Stimulated activated effector memory CD8-positive, alpha-beta T cell treated with anti-CD3 and anti-CD28 coated beads, Interleukin-12 subunit alpha, Interleukin-12 subunit beta, amount 100 ng/mL, for 72 hours (primary cell): ENCODE measurements at regions not wholly inside any gene's neighbourhood (a gene's known extent, or its start where the extent isn't known, plus 50 kb on each side); places are given as distances from the start of the nearest gene placed in this dataset.

Experiments used
- ATAC-seq: fragments of 150-1000 bp; cut with Tn5 transposase; 2 replicates; pipeline ENCODE4 v1.10.0; 2021
- DNase-seq, 2 donors: peaks; one replicate each; pipeline ENCODE4 v3.0.0; 2021 to 2022; ENCODE audit warnings: low spot score in 2 of 2
- H3K27ac Mint-ChIP-seq: one replicate; pipeline ENCODE4 v1.8.0; 2022; ENCODE audit warnings: mild to moderate bottlenecking, mixed read lengths
- H3K36me3 Mint-ChIP-seq: one replicate; pipeline ENCODE4 v1.8.0; 2022; ENCODE audit warnings: mild to moderate bottlenecking, mixed read lengths
- H3K4me1 Mint-ChIP-seq: one replicate; pipeline ENCODE4 v1.8.0; 2022; ENCODE audit warnings: mixed read lengths
- H3K4me3 Mint-ChIP-seq: one replicate; pipeline ENCODE4 v1.8.0; 2022; ENCODE audit warnings: mild to moderate bottlenecking, mixed read lengths
- H3K9me3 Mint-ChIP-seq: one replicate; pipeline ENCODE4 v1.8.0; 2022; ENCODE audit warnings: mixed read lengths

- H3K9me3 Mint-ChIP-seq = peaks cover 19% of the 10 kb centered on the region
- no peaks in the 10 kb centered on the region for H3K36me3 Mint-ChIP-seq
- H3K4me1 Mint-ChIP-seq = no peaks in the 10 kb centered on the region
- ATAC-seq (no peak), DNase-seq (no peak)
- H3K4me3 Mint-ChIP-seq = no peak overlapping the region
- H3K27ac Mint-ChIP-seq = no peak overlapping the region
These were observed 767.4 kb downstream of the IRX1 start for GRCh38 chr5:4363045-4363444.

- Mint-ChIP-seq H3K4me3 (no peak overlapping the region), H3K36me3 (no peaks in the 10 kb centered on the region)
These were observed 771.0 kb downstream of the IRX1 start for GRCh38 chr5:4366628-4367027.

GRCh38 chr5:4370218-4370617, 769.9 kb upstream of the ADAMTS16 start:
- Mint-ChIP-seq H3K4me3 (no peak overlapping the region), H3K4me1 (no peaks in the 10 kb centered on the region), H3K9me3 (peaks cover 12% of the 10 kb centered on the region), H3K27ac (no peak overlapping the region), H3K36me3 (no peaks in the 10 kb centered on the region)
- DNase-seq (no peak), ATAC-seq (no peak)

More at GRCh38 chr5:4366628-4367027, 771.0 kb downstream of the IRX1 start:
- no peak overlapping the region for H3K27ac Mint-ChIP-seq
- peaks cover 8% of the 10 kb centered on the region for H3K9me3 Mint-ChIP-seq
- no peaks in the 10 kb centered on the region for H3K4me1 Mint-ChIP-seq
- no peak for DNase-seq
- no peak for ATAC-seq

- Mint-ChIP-seq H3K4me3 (no peak overlapping the region), H3K36me3 (no peaks in the 10 kb centered on the region), H3K27ac (no peak overlapping the region), H3K4me1 (no peaks in the 10 kb centered on the region), H3K9me3 (peaks cover 15% of the 10 kb centered on the region)
- no peak for DNase-seq
- ATAC-seq = no peak
These were observed 767.6 kb upstream of the ADAMTS16 start for GRCh38 chr5:4372481-4372880.

- DNase-seq (no peak), ATAC-seq (no peak)
- Mint-ChIP-seq H3K36me3 (no peaks in the 10 kb centered on the region), H3K4me1 (no peaks in the 10 kb centered on the region), H3K4me3 (no peak overlapping the region), H3K9me3 (peaks cover 18% of the 10 kb centered on the region), H3K27ac (no peak overlapping the region)
These were observed 766.9 kb upstream of the ADAMTS16 start for GRCh38 chr5:4373051-4373820.

- Mint-ChIP-seq H3K9me3 (peaks cover 18% of the 10 kb centered on the region), H3K27ac (no peak overlapping the region), H3K36me3 (no peaks in the 10 kb centered on the region), H3K4me1 (no peaks in the 10 kb centered on the region), H3K4me3 (no peak overlapping the region)
- no peak for DNase-seq
- no peak for ATAC-seq
These were observed 765.3 kb upstream of the ADAMTS16 start for GRCh38 chr5:4374866-4375265.

- H3K9me3 Mint-ChIP-seq = peaks cover 18% of the 10 kb centered on the region
- H3K36me3 Mint-ChIP-seq = no peaks in the 10 kb centered on the region
- no peak overlapping the region for H3K4me3 Mint-ChIP-seq
- ATAC-seq (no peak), DNase-seq (no peak)
- no peak overlapping the region for H3K27ac Mint-ChIP-seq
- no peaks in the 10 kb centered on the region for H3K4me1 Mint-ChIP-seq
These were observed 764.5 kb upstream of the ADAMTS16 start for GRCh38 chr5:4375640-4376039.

GRCh38 chr5:4383102-4383501, 757.0 kb upstream of the ADAMTS16 start:
- no peaks in the 10 kb centered on the region for H3K4me1 Mint-ChIP-seq
- H3K4me3 Mint-ChIP-seq = no peak overlapping the region
- ATAC-seq (no peak), DNase-seq (no peak)
- no peaks in the 10 kb centered on the region for H3K36me3 Mint-ChIP-seq
- H3K9me3 Mint-ChIP-seq = peaks cover 9% of the 10 kb centered on the region
- no peak overlapping the region for H3K27ac Mint-ChIP-seq

- H3K9me3 Mint-ChIP-seq = peaks cover 9% of the 10 kb centered on the region
- DNase-seq = no peak
- H3K27ac Mint-ChIP-seq = no peak overlapping the region
- no peak for ATAC-seq
- H3K36me3 Mint-ChIP-seq = no peaks in the 10 kb centered on the region
- no peaks in the 10 kb centered on the region for H3K4me1 Mint-ChIP-seq
- no peak overlapping the region for H3K4me3 Mint-ChIP-seq
These were observed 756.5 kb upstream of the ADAMTS16 start for GRCh38 chr5:4383518-4384198.

GRCh38 chr5:4384649-4385048, 755.5 kb upstream of the ADAMTS16 start:
- ATAC-seq (no peak), DNase-seq (no peak)
- Mint-ChIP-seq H3K27ac (no peak overlapping the region), H3K4me3 (no peak overlapping the region), H3K36me3 (no peaks in the 10 kb centered on the region), H3K9me3 (peaks cover 9% of the 10 kb centered on the region), H3K4me1 (no peaks in the 10 kb centered on the region)

- no peaks in the 10 kb centered on the region for H3K4me1 Mint-ChIP-seq
- H3K27ac Mint-ChIP-seq = no peak overlapping the region
- ATAC-seq = no peak
- H3K36me3 Mint-ChIP-seq = no peaks in the 10 kb centered on the region
- DNase-seq = no peak
- peaks cover 12% of the 10 kb centered on the region for H3K9me3 Mint-ChIP-seq
- no peak overlapping the region for H3K4me3 Mint-ChIP-seq
These were observed 754.0 kb upstream of the ADAMTS16 start for GRCh38 chr5:4386152-4386551.

- no peak overlapping the region for H3K27ac Mint-ChIP-seq
These were observed 752.8 kb upstream of the ADAMTS16 start for GRCh38 chr5:4387290-4387689.

GRCh38 chr5:4395752-4396151, 744.4 kb upstream of the ADAMTS16 start:
- Mint-ChIP-seq H3K36me3 (no peaks in the 10 kb centered on the region), H3K27ac (no peak overlapping the region), H3K9me3 (peaks cover 20% of the 10 kb centered on the region), H3K4me3 (no peak overlapping the region), H3K4me1 (no peaks in the 10 kb centered on the region)
- no peak for DNase-seq
- ATAC-seq = no peak

More at GRCh38 chr5:4387290-4387689, 752.8 kb upstream of the ADAMTS16 start:
- DNase-seq (no peak), ATAC-seq (no peak)
- H3K9me3 Mint-ChIP-seq = peaks cover 12% of the 10 kb centered on the region
- H3K36me3 Mint-ChIP-seq = no peaks in the 10 kb centered on the region
- no peak overlapping the region for H3K4me3 Mint-ChIP-seq
- no peaks in the 10 kb centered on the region for H3K4me1 Mint-ChIP-seq

- H3K4me3 Mint-ChIP-seq = no peak overlapping the region
- no peak for DNase-seq
- H3K4me1 Mint-ChIP-seq = no peaks in the 10 kb centered on the region
- peaks cover 19% of the 10 kb centered on the region for H3K9me3 Mint-ChIP-seq
- ATAC-seq = no peak
- no peaks in the 10 kb centered on the region for H3K36me3 Mint-ChIP-seq
- H3K27ac Mint-ChIP-seq = no peak overlapping the region
These were observed 734.4 kb upstream of the ADAMTS16 start for GRCh38 chr5:4405614-4406219.

- H3K4me3 Mint-ChIP-seq = no peak overlapping the region
These were observed 730.0 kb upstream of the ADAMTS16 start for GRCh38 chr5:4410151-4410550.

GRCh38 chr5:4411664-4412063, 728.5 kb upstream of the ADAMTS16 start:
- no peak overlapping the region for H3K27ac Mint-ChIP-seq
- H3K4me3 Mint-ChIP-seq = no peak overlapping the region
- ATAC-seq (no peak), DNase-seq (no peak)
- peaks cover 24% of the 10 kb centered on the region for H3K9me3 Mint-ChIP-seq
- H3K4me1 Mint-ChIP-seq = no peaks in the 10 kb centered on the region
- no peaks in the 10 kb centered on the region for H3K36me3 Mint-ChIP-seq

More at GRCh38 chr5:4410151-4410550, 730.0 kb upstream of the ADAMTS16 start:
- no peaks in the 10 kb centered on the region for H3K36me3 Mint-ChIP-seq
- no peak for DNase-seq
- H3K9me3 Mint-ChIP-seq = peaks cover 26% of the 10 kb centered on the region
- no peak overlapping the region for H3K27ac Mint-ChIP-seq
- no peak for ATAC-seq
- no peaks in the 10 kb centered on the region for H3K4me1 Mint-ChIP-seq
